RKO (cell line): ENCODE measurements at regions not wholly inside any gene's neighbourhood (a gene's known extent, or its start where the extent isn't known, plus 50 kb on each side); places are given as distances from the start of the nearest gene placed in this dataset.

Source experiments
- DNase-seq: peaks from one replicate; pipeline ENCODE4 v3.0.0-alpha.2; 2016; ENCODE audit warnings: low spot score

GRCh38 chr5:20420991-20421595 lies 433.1 kb upstream of the CDH18 start:
- DNase-seq: no peak
